IPS-NIHi7 (cell line): ENCODE measurements at regions not wholly inside any gene's neighbourhood (a gene's known extent, or its start where the extent isn't known, plus 50 kb on each side); places are given as distances from the start of the nearest gene placed in this dataset.
A peak's percentile ranks its signal among the peaks of the same experiment; 100 is the strongest.
"Not testable (repeated sequence)": the region's sequence is repeated elsewhere in the genome, so short reads cannot be mapped to it uniquely, and the experiment has no call there.

Experiments used
- DNase-seq: peaks from one replicate; pipeline ENCODE4 v3.0.0; 2012; ENCODE audit warnings: mixed read lengths; ENCODE audit errors: extremely low spot score

DNA sequence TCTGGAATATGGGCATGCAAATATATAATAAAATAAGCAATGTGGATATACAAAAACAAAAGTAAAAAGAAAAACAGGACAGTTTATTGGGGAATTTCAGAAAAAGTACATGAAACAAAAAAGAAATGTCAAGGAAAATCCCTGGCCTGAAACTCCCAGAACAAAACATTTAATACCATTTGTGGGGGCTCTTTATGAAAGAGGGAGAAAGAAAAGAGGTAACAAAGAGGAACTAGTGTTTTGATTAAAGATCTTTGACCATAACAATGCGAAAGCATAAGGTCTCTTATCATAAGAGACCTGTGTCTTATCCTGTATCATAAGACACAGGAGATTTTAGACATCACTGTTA, 88.6 kb upstream of the ARID1B start:
- DNase-seq = no peak

DNA sequence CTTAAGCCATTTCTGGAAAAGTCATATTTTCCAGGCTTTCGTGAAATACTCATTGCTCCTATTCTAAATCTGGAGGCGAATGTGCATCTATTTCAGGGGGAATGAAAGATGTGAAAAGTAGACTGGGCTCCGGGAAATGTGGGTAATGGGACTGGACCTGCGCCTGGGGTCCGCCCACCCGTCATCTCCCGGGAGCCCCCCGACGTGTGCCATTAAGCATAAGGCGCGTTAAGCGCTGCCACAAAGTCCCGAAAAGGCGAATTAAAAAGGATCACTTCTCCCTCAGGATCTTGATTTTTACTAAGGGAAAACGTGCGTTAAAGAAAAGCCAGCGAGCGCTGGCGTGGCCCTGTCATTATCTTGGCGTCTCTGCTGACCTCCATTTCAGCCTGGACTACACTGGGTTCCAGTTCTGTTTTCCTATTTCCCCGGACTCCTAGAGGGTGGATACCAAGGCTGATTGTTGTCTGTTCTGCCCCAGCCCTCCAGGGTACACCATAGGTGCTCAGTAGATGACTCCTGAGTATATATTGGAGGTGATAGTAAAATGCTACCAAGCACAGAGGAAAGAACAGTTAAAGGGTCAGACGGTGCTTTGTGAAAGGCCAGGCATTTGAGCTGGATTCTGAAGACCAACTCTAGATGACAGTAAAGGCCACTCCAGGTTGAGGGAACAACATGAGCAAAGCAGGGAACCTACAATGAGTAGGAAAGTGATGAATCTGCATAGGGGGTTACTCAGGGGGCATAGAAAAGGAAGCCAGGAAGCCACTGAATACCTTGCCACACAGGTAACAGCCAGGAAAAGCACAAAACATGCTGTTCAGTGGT, 89.2 kb upstream of the ARID1B start:
- peak; percentile 65 for DNase-seq

DNA sequence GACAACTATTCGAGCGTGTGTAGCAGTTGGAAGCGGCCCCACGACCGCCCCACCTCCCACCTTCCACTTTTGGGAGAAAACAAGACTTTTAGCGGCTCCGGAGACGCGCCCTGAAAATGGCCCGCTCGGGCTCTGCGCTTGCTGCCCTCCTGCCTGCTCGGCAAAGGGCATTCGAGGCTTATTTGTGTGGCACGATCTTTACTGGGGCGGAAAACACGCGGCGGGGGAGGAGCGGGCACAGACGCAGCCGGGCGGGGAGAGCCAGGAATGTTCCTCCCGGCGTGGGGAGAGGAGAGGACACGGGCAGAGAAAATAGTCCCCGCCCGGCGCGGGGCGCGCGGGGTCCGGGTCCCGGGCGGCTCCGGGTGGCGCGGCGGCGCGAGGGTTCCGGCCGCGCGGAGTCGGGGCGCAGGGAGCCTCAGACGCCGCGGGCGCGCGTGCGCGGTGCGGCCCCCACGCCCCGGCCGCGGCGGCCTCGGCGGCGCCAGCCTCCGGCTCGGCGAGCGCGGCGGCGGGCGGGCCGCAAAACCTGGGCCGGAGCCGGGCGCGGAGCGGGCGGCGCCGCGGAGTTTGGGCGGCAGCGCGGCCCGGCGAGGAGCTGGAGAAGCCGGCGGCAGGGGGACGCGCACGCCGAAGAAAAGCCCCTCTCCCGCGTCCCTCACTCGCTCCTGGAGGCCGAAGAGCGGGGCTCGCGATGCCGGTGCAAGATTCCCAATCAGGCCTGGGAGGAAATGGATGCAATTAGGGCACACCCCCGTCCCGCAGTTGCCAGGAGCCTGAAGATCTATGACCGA, 90.0 kb upstream of the ARID1B start:
- peak; percentile 89 for DNase-seq

DNA sequence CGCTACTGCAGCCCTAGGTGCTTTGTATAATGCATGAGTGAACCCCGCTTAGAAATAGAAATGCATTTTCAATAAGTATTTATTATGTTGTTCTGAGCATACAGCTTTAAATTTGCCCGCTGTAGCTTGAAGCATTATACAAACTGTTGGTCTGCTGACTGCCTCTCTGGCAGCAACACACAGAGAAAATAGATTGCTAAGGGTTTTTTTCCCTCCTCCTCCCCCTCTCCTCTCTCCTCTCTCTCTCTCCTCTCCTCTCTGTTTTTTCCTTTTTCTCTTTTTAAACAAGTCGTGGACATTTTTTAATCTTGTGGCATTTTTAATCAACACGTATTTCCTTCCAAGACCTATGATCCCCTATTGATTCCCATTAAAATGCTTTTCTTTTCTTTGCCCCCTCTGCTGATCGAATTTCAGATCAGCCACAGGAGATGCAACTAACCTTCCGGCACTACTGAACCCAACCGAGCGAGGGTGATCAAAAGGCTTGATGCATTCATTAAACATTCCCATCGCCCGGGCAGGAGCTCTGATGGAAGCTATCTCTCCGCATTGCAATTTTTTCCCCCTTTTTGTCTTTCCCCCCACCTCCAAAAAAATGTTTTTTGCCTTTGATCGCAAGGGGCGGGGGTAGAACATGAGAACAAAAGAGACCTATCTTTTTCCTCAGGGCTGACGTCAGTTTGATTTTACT, 90.7 kb upstream of the ARID1B start:
- DNase-seq = peak; percentile 66

DNA sequence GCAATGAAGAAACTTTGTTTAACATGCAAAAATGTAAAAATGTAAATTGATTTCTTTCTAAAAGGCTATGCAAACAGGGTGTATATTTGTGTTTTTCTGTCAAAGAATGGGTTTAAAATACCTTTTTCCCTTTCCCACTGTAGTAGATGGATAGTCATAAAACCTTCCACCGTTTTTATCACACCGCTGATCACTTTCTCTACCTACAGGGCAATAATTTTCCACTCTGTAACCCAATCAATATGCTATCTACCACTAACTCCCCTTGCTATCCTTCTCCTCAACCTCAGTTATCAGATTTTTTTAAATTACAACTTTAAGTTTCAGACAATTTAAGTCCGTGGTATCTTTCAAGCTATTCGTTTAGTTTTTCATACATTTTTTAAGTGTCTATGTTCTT, 91.4 kb upstream of the ARID1B start:
- DNase-seq = no peak

- DNase-seq = no peak
Observed at GRCh38 chr6:156683821-156684220, 93.4 kb upstream of the ARID1B start.

GRCh38 chr6:156676721-156677120, 100.5 kb upstream of the ARID1B start:
- DNase-seq = no peak

DNA sequence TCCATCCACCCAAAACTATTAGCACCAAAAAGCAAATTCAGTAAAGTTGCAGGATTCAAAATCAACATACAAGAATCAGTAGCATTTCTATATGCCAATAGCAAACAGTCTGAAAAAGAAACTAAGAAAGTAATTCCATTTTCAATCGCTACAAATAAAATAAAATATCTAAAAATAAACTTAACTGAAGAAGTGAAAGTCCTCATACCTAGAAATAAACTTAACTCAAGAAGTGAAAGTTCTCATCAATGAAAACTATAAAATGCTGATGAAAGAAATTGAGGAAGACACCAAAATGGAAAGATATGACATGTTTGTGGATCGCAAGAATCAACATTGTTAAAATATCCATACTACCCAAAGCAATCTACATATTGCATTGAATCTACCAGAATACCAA, 103.0 kb upstream of the ARID1B start:
- no peak for DNase-seq

- not testable (repeated sequence) for DNase-seq
Observed at GRCh38 chr6:156670097-156670496, 107.1 kb upstream of the ARID1B start.

- peak; percentile 78 for DNase-seq
Observed at GRCh38 chr6:156662025-156662445, 115.1 kb upstream of the ARID1B start.

DNA sequence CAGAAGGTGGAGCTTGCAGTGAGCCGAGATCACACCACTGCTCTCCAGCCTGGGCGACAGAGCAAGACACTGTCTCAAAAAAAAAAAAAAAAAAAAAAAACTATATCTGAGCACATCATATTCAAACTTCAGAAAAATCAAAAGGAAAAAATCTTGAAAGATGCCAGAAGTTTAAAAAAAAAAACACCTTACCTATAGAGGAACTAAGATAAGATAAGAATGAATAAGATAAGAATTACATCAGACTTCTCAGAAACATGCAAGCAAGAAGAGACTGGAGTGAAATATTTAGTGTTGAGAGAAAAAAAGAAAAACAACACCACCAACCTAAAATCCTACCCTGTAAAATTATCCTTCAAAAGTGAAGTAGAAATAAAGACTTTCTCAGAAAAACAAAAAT, 116.8 kb upstream of the ARID1B start:
- DNase-seq = no peak

GRCh38 chr6:156659822-156660198, 117.4 kb upstream of the ARID1B start:
- no peak for DNase-seq

DNA sequence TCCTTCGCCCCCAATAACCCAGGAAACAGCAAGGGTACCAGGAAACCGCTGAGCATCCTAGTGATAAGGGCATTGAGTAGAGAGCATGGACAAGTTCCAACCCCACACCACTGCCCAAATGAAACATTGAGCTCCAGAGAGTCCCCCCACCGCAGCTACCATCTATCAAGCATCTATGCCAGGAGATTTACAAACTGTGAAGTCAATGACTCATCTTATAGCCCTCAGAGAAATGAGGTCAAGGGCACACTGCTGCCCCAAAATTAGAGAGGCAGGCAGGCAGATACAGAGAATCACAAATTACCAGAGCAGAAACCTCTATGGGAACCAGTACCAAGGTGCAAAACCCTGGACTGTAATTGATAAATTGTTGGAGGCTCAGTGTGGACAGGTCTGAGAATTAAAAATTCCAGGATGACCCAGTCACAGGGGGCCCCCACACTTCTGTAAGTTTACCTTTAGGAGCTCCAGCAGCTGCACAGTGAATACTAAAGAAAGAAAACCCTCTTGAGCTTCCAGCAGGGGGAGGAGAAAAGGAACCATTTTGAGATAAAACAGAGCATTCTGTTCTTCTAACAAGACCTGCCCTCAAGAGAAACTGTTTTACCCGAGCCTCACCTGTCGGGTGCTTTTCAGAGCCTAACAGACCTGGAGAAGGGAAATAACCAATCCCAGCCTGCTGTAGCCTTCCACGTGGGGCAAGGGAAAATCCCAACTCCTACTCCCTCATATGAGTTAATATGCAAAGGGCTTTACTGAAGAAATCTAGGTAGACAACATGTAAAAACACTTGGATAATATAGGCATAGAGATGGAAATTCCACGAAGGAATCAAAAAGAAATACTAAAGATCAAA, 118.0 kb upstream of the ARID1B start:
- DNase-seq = no peak

- no peak for DNase-seq
Observed at GRCh38 chr6:156658186-156658965, 118.8 kb upstream of the ARID1B start.

DNA sequence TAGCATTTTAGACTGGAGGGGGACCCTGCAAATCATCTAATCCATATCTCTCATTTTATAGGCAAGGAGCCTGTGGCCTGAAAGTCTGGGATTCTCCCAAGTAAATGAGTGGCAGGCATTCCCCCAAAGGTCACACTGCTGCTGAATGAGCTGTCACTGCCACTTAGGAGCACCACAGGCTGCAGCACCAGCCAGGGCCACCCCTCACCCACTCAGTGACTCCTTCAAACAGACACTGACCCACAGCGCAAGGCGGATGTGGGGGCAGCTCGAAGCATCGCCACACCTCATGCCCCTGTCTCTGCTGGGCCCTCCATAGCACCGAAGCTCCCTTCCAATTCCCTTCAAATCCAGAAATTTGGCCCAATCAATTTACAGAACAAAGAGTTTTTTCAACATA, 119.9 kb upstream of the ARID1B start:
- DNase-seq = no peak

DNA sequence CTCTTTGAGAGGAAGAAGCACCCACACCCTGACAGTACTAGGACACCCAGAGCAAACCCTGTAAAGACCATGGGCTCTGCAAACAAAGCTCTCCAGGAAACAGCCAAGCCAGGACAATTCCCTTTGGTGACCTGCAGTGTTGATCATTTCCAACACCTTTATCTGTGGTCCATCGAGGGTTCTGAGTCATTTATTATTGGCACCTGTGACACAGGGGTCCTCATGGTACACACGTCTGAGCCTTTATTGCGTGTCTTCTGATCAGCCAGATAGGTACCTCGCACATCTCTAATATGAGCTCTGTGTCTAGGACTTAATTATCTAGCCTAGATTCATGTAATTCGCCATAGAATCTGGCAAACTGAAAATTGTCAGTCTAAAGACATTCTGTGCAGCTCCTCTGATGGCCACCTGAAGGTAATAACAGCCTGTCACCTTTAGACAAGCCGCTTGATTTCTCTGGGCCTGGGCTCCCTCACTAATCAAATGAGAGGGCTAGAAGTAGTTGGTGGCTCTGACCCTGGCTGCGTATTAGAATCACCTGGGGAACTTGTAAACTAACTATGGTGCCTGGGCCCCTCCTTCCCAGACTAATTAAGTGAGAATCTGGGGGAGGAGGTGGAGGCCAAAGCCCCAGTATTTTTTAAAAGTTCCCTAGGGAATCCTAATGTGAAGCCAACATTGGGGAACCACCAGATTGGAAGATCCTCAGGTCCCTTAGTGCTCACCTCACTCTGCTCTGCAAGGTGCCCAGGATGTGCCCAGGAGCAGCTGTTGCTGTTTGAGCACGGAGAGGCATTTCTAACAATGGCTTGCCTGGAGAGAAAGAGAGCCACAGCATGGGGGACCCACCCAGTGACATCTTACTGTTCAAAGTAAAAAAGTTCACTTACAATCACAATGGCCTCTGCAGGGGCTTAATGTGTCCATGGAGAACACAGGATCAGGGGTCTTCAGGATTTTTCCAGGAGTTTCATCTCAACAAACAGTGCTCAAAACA, 122.0 kb upstream of the ARID1B start:
- peak; percentile 59 for DNase-seq

DNA sequence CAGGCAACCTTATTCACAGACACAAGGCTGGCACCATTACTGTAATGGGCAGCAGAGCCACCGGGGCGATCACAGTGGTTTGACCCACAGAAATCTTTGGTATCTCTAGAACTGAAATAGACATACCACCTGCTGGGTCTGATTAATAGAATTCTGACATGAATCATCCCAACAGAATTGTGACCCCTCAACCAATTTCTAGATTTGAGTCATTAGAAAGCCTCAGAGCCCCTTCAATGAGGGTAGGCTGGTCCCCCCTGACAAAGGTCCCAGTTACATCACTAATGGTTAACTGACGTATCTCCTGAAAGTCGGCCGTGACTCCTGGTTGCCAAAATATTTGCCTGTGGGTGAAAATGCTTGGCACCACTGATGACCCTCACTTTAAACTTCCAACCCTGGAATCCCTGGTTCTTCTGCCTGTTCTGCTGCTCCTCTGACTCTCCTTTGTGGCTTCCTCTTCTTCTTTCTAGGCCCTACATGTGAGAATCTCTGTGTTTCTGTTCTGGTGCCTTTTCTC, 124.9 kb upstream of the ARID1B start:
- DNase-seq = no peak

DNA sequence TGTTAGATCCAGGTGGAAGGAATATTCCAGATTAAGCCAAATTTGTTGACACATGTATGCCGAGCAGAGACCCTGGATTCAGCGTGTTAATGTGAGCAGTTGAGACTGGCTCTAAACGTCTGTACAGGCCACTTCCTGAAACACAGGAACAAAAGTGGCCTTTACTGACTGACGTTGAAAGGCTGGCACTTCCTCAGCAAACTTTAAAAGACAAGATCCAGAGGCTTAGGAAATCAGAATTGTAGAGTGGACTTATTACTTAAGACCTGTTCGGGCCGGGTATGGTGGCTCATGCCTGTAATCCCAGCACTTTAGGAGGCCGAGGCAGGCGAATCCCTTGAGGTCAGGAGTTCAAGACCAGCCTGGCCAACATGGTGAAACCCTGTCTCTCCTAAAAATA, 125.7 kb upstream of the ARID1B start:
- DNase-seq = no peak

DNA sequence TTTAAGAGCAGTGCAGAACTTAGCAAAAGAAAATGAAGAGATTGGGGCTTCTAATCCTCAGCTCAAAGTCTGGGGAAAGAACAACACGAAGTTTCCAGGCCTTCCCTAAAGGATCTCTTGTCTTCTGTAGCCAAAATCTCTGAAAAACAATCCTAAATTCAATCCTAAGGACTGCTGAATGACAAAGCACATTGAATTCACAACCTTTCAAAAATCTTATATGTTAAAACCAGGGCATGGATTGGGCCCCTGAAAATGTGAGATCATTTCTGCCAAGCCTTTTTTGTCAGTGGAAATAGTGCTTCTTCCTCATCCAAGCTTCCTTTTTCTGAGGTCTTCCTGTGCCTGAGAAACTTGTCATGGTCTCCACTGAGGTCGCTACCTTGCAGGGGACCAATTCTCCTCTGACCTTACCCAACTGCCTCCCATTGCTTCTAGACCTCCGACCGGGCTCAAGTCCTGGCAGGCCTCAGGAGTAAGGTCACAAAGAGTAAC, 126.2 kb upstream of the ARID1B start:
- no peak for DNase-seq
